Panc1 (cell line): ENCODE measurements at regions not wholly inside any gene's neighbourhood (a gene's known extent, or its start where the extent isn't known, plus 50 kb on each side); places are given as distances from the start of the nearest gene placed in this dataset.

Experiments
- POLR2AphosphoS5 ChIP-seq: IDR thresholded peaks from 2 replicates; pipeline ENCODE4 v1.6.1; 2012; ENCODE audit warnings: mild to moderate bottlenecking, low read depth, low read length, moderate library complexity
- SIN3A ChIP-seq: IDR thresholded peaks from 2 replicates; pipeline ENCODE4 v1.6.1; 2012; ENCODE audit warnings: low read depth, mild to moderate bottlenecking, low read length, moderate library complexity, borderline replicate concordance; ENCODE audit not compliant: insufficient read depth
- TCF7L2 ChIP-seq: IDR thresholded peaks from 2 replicates; pipeline ENCODE4 v1.6.1; 2011; ENCODE audit warnings: mild to moderate bottlenecking, low read depth, low read length, inconsistent platforms
- TF ChIP-seq, protein P1 (sequence below): fragments of 450-650 bp; IDR thresholded peaks from 2 replicates; pipeline ENCODE4 v1.5.1; 2017; ENCODE audit warnings: mild to moderate bottlenecking
- TF ChIP-seq, protein P2 (sequence below), 2 experiments: IDR thresholded peaks; 2 replicates each; pipeline ENCODE4 v1.6.1; 2011 to 2012; ENCODE audit warnings: low read depth in 2 of 2, control low read depth in 1 of 2, low read length in 1 of 2, mild to moderate bottlenecking in 1 of 2, moderate library complexity in 1 of 2; ENCODE audit not compliant: insufficient read depth in 1 of 2

DNA sequence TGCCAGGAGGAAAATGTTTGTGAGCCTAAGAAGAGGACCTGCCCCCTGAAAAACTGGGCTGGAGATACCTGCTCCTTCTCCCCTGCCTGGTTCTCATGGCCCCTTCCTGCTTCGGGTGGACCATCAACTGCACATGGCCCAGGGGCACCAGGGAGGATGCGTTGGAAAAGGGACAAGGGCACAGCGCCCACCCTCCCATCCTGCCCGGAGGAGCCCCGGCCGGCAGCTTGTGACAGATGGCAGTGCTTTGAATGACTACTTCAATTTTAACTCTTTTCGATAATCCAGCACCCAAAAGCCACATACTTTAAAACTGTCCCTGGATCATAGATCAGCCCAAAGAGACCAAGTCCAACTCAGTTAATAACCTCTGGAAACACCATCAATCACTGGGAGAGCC is 135.8 kb upstream of the NECTIN1 start:
- TF ChIP-seq, protein P1, sequence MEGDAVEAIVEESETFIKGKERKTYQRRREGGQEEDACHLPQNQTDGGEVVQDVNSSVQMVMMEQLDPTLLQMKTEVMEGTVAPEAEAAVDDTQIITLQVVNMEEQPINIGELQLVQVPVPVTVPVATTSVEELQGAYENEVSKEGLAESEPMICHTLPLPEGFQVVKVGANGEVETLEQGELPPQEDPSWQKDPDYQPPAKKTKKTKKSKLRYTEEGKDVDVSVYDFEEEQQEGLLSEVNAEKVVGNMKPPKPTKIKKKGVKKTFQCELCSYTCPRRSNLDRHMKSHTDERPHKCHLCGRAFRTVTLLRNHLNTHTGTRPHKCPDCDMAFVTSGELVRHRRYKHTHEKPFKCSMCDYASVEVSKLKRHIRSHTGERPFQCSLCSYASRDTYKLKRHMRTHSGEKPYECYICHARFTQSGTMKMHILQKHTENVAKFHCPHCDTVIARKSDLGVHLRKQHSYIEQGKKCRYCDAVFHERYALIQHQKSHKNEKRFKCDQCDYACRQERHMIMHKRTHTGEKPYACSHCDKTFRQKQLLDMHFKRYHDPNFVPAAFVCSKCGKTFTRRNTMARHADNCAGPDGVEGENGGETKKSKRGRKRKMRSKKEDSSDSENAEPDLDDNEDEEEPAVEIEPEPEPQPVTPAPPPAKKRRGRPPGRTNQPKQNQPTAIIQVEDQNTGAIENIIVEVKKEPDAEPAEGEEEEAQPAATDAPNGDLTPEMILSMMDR, result no peak
- TF ChIP-seq SIN3A, result no peak
- TF ChIP-seq, protein P2, sequence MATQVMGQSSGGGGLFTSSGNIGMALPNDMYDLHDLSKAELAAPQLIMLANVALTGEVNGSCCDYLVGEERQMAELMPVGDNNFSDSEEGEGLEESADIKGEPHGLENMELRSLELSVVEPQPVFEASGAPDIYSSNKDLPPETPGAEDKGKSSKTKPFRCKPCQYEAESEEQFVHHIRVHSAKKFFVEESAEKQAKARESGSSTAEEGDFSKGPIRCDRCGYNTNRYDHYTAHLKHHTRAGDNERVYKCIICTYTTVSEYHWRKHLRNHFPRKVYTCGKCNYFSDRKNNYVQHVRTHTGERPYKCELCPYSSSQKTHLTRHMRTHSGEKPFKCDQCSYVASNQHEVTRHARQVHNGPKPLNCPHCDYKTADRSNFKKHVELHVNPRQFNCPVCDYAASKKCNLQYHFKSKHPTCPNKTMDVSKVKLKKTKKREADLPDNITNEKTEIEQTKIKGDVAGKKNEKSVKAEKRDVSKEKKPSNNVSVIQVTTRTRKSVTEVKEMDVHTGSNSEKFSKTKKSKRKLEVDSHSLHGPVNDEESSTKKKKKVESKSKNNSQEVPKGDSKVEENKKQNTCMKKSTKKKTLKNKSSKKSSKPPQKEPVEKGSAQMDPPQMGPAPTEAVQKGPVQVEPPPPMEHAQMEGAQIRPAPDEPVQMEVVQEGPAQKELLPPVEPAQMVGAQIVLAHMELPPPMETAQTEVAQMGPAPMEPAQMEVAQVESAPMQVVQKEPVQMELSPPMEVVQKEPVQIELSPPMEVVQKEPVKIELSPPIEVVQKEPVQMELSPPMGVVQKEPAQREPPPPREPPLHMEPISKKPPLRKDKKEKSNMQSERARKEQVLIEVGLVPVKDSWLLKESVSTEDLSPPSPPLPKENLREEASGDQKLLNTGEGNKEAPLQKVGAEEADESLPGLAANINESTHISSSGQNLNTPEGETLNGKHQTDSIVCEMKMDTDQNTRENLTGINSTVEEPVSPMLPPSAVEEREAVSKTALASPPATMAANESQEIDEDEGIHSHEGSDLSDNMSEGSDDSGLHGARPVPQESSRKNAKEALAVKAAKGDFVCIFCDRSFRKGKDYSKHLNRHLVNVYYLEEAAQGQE (IDR thresholded peaks at IDR 0.05; ENCODE audit: insufficient read depth in 1 of 2, low read depth in 2 of 2, low read length in 1 of 2), result no peak
- TF ChIP-seq TCF7L2, result no peak
- TF ChIP-seq POLR2AphosphoS5, result no peak
